ENCODE measurements at regions not wholly inside any gene's neighbourhood (a gene's known extent, or its start where the extent isn't known, plus 50 kb on each side); places are given as distances from the start of the nearest gene placed in this dataset.

DNA sequence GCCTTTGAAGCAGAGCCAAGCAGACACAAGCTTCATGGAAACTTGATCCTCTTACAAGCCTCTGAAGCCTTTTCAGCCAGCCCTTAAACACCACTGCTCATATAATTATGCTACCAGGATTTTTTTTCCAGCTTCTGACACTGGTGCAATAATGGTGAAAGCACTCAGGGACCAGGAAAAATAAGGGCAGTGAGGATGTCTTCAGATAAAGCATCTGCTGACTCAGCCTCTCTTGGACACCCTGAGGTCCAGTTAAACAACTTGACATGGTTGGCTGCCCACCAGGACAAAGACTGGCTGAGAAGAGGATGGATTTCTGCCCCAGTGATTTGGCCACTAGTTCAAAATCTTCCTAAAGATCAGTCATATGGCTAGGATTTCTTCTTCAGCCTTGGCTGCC lies 124.2 kb upstream of the N4BP1 start:
- no peak for TF ChIP-seq POLR2AphosphoS5 (IDR thresholded peaks at IDR 0.05; ENCODE audit: low read depth, low read length)
- TF ChIP-seq POLR2A (IDR thresholded peaks at IDR 0.05; ENCODE audit: low read depth, low read length), result no peak

All from GM12891 (cell line).